H1 (cell line): ENCODE measurements at regions not wholly inside any gene's neighbourhood (a gene's known extent, or its start where the extent isn't known, plus 50 kb on each side); places are given as distances from the start of the nearest gene placed in this dataset.

Experiments
- JUND ChIP-seq: IDR thresholded peaks from 2 replicates; pipeline ENCODE4 v1.6.1; 2011; ENCODE audit warnings: mild to moderate bottlenecking, improper control_type of control experiment, low read length
- RBBP5 ChIP-seq: IDR thresholded peaks from 2 replicates; pipeline ENCODE4 v1.7.1; 2012; ENCODE audit warnings: low read depth, mild to moderate bottlenecking, inconsistent platforms, low read length, moderate library complexity, borderline replicate concordance
- TBP ChIP-seq: IDR thresholded peaks from 2 replicates; pipeline ENCODE4 v1.6.1; 2011; ENCODE audit warnings: low read depth, low read length, improper control_type of control experiment
- USF2 ChIP-seq: IDR thresholded peaks from 2 replicates; pipeline ENCODE4 v1.6.1; 2011; ENCODE audit warnings: low read length, improper control_type of control experiment

GRCh38 chr2:239684271-239684810 lies 283.5 kb upstream of the HDAC4 start (continued):
- no peak for TF ChIP-seq USF2
- TF ChIP-seq JUND: no peak
- TF ChIP-seq RBBP5: no peak
- no peak for TF ChIP-seq TBP
